NB4 (cell line): ENCODE measurements at regions not wholly inside any gene's neighbourhood (a gene's known extent, or its start where the extent isn't known, plus 50 kb on each side); places are given as distances from the start of the nearest gene placed in this dataset.

ENCODE experiments used
- CTCF ChIP-seq: IDR thresholded peaks from one replicate; pipeline ENCODE4 v1.5.1; 2012; ENCODE audit warnings: low read depth, low read length
- MAX ChIP-seq: IDR thresholded peaks from 2 replicates; pipeline ENCODE4 v1.6.1; 2011; ENCODE audit warnings: low read depth, low read length
- POLR2A ChIP-seq: IDR thresholded peaks from 2 replicates; pipeline ENCODE4 v1.6.1; 2011; ENCODE audit warnings: mild to moderate bottlenecking; ENCODE audit not compliant: insufficient read length; ENCODE audit errors: extremely low read depth

GRCh38 chr5:17817990-17818389 lies 183.7 kb downstream of the TAF11L14 start:
- TF ChIP-seq CTCF (no peak), POLR2A (no peak), MAX (no peak)
